Kidney epithelial cell (primary cell): ENCODE measurements at regions not wholly inside any gene's neighbourhood (a gene's known extent, or its start where the extent isn't known, plus 50 kb on each side); places are given as distances from the start of the nearest gene placed in this dataset.

ENCODE experiments used
- DNase-seq: peaks from one replicate; pipeline ENCODE4 v3.0.0-alpha.2; 2010; ENCODE audit warnings: low read depth
- H3K27me3 ChIP-seq: 2 replicates; pipeline ENCODE4 v1.6.0; 2011; ENCODE audit warnings: low read length; ENCODE audit not compliant: control insufficient read depth, insufficient read depth
- H3K36me3 ChIP-seq: 2 replicates; pipeline ENCODE4 v1.5.1; 2011; ENCODE audit warnings: low read length; ENCODE audit not compliant: control insufficient read depth, insufficient read depth
- H3K4me3 ChIP-seq: 2 replicates; pipeline ENCODE4 v1.5.1; 2011; ENCODE audit warnings: low read depth, mild to moderate bottlenecking, control low read depth, low read length
- TF ChIP-seq, protein P1 (sequence below): IDR thresholded peaks from 2 replicates; pipeline ENCODE4 v1.5.1; 2011; ENCODE audit warnings: mild to moderate bottlenecking, moderate library complexity, low read length, control low read depth, inconsistent platforms; ENCODE audit not compliant: insufficient read depth, poor library complexity, severe bottlenecking

DNA sequence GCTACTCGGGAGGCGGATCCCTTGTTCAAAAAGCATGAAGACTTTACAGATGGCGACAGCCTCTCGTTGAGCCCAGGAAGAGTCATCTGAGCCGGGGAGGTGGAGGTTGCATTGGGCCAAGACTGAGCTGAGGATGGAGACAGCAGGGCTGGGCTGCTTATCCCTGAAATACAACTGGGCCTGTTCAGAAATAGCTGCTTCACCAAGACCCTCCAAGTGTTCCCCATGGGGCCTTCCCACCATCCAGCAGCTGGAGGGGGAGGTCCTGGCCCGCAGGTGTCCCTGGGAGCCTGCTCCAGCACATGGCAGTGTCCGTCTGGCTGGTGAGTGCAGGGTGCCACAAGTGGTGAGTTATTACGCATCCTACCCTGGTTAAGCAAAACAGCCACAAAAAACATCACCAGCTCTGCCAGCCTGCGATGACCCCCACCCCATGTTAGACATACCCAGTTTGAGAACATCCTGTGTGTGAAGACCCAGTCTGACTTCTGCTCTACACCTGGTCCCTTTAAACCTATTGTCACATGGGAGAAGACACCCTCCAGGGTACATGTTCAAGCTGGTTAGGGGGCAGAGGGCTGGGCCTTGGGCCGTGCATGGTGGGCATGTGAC, 93.1 kb upstream of the TMPRSS2 start:
- Histone ChIP-seq H3K27me3 (peaks cover 4% of the 10 kb centered on the region), H3K36me3 (no peaks in the 10 kb centered on the region), H3K4me3 (no peak overlapping the region)
- DNase-seq, result no peak
- TF ChIP-seq, protein P1, sequence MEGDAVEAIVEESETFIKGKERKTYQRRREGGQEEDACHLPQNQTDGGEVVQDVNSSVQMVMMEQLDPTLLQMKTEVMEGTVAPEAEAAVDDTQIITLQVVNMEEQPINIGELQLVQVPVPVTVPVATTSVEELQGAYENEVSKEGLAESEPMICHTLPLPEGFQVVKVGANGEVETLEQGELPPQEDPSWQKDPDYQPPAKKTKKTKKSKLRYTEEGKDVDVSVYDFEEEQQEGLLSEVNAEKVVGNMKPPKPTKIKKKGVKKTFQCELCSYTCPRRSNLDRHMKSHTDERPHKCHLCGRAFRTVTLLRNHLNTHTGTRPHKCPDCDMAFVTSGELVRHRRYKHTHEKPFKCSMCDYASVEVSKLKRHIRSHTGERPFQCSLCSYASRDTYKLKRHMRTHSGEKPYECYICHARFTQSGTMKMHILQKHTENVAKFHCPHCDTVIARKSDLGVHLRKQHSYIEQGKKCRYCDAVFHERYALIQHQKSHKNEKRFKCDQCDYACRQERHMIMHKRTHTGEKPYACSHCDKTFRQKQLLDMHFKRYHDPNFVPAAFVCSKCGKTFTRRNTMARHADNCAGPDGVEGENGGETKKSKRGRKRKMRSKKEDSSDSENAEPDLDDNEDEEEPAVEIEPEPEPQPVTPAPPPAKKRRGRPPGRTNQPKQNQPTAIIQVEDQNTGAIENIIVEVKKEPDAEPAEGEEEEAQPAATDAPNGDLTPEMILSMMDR, result no peak

- peaks cover 4% of the 10 kb centered on the region for H3K27me3 ChIP-seq
- no peak overlapping the region for H3K4me3 ChIP-seq
- no peaks in the 10 kb centered on the region for H3K36me3 ChIP-seq
- no peak for DNase-seq
- TF ChIP-seq, protein P1, result no peak
These were observed 92.6 kb upstream of the TMPRSS2 start for GRCh38 chr21:41600556-41600955.

- Histone ChIP-seq H3K27me3 (peaks cover 2% of the 10 kb centered on the region), H3K36me3 (no peaks in the 10 kb centered on the region), H3K4me3 (no peak overlapping the region)
- TF ChIP-seq, protein P1, result no peak
- no peak for DNase-seq
These were observed 92.2 kb upstream of the TMPRSS2 start for GRCh38 chr21:41600116-41600515.

DNA sequence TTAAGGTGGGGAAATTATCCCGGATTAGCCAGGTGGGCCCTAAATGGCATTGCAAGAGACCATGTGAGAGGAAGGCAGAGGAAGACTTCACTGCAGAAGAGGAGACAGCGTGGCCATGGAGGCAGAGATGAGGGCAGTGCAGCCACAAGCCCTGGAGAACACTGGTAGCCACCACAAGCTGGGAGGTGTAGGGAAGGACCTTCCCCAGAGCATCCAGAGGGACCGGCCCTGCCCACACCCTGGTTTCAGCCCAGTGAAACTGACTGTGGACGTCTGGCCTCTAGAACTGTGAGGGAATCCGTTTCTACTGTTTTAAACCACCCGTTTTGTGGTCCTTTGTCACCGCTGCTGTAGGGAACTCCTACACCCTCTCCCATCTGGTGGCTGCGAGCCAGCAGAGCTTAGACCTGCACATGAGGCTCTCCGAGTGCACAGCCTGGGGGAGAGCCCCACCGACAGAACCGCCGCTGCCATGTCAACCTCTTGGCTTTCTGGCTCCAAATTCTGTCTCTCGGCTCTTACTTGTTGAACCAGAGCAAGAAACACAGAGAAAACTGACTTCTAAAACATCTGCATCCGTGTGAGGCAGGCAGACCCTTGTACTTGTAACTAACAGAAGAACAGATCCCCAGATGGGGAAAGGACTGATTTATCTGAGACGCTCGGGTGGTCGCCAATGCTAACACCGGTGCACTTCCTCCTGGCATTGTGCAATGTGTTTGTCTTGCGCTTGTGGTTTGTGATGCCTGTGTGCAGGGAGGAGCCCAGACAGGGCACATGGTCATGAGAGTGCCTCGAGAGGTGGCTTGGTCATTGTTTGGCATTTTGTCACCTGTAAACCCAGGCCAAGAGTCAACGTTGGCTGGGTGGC, 90.8 kb upstream of the TMPRSS2 start:
- TF ChIP-seq, protein P1, result no peak
- Histone ChIP-seq H3K36me3 (no peaks in the 10 kb centered on the region), H3K27me3 (no peaks in the 10 kb centered on the region), H3K4me3 (no peak overlapping the region)
- DNase-seq, result no peak

GRCh38 chr21:41597811-41598231, 89.9 kb upstream of the TMPRSS2 start:
- TF ChIP-seq, protein P1, result no peak
- Histone ChIP-seq H3K4me3 (no peak overlapping the region), H3K27me3 (peaks cover 4% of the 10 kb centered on the region), H3K36me3 (no peaks in the 10 kb centered on the region)
- no peak for DNase-seq

GRCh38 chr21:41597227-41597626, 89.3 kb upstream of the TMPRSS2 start:
- Histone ChIP-seq H3K4me3 (no peak overlapping the region), H3K36me3 (no peaks in the 10 kb centered on the region), H3K27me3 (peaks cover 7% of the 10 kb centered on the region)
- TF ChIP-seq, protein P1, result no peak
- DNase-seq, result no peak
